T1000 (cell line): ENCODE measurements at regions not wholly inside any gene's neighbourhood (a gene's known extent, or its start where the extent isn't known, plus 50 kb on each side); places are given as distances from the start of the nearest gene placed in this dataset.
"Not testable (repeated sequence)": the region's sequence is repeated elsewhere in the genome, so short reads cannot be mapped to it uniquely, and the experiment has no call there.

Experiments used
- DNase-seq: peaks from one replicate; lab custom pipeline; 2025; ENCODE audit warnings: mixed read lengths; lab: John Stamatoyannopoulos, UW

GRCh38 chr6:14390805-14391204, 273.2 kb downstream of the CD83 start:
- no peak for DNase-seq

- DNase-seq, result no peak
Observed at GRCh38 chr6:14393910-14394309, 276.3 kb downstream of the CD83 start.

- no peak for DNase-seq
Observed at GRCh38 chr6:14396392-14396791, 278.8 kb downstream of the CD83 start.

DNA sequence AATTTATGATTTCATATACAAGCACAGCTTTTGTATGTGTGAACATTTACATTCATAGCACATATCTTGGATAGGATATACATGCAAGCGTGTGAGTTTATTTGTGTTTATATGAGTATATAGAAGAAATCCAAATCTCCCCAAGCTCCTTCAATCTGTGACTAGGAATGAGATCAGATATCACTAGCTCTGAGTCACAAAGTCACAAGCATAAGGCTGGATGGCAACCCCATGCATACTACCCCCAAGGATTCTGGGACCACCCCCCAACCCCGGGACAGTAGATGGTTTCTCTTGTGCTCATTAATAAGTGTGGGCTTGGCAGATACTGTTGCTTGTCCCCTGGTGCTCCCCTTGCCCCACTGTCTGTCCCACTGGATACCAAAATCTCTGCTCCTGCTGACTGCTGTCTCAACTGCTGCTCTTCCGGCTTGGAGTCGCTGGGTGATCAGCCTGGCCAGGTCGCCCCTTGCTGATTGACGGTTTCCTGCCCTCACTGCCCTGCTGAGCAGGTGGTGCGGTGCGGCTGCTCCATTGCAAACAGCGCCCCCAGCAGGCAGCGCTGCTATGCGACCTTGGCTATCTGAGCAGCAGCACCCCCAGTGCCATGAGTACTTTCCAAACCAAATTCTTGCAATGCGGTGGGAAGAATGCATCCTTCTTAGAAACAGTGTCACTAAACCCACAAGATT, 279.4 kb downstream of the CD83 start:
- no peak for DNase-seq

GRCh38 chr6:14397518-14397901, 279.9 kb downstream of the CD83 start:
- no peak for DNase-seq

GRCh38 chr6:14398953-14399352, 281.4 kb downstream of the CD83 start:
- no peak for DNase-seq

DNA sequence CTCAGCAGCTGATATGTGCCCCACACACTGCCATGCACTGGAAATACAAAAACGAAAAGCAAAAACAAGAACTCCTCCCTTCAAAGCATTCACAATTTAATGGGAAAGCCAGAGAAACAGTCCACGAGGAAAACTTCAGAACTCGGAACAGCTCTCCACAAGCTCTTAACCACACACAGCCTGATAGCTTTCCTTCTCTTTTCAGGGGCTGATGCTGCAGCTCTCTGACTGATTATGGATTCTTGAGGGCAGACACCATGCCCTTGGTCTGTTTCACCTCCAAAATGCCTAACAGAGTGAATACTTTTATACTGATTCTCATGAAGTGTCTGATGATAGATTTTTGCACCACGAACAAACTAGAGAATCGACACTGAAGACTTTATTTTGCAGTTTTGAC, 282.1 kb downstream of the CD83 start:
- DNase-seq, result no peak

- no peak for DNase-seq
Observed at GRCh38 chr6:14401246-14401645, 283.7 kb downstream of the CD83 start.

DNA sequence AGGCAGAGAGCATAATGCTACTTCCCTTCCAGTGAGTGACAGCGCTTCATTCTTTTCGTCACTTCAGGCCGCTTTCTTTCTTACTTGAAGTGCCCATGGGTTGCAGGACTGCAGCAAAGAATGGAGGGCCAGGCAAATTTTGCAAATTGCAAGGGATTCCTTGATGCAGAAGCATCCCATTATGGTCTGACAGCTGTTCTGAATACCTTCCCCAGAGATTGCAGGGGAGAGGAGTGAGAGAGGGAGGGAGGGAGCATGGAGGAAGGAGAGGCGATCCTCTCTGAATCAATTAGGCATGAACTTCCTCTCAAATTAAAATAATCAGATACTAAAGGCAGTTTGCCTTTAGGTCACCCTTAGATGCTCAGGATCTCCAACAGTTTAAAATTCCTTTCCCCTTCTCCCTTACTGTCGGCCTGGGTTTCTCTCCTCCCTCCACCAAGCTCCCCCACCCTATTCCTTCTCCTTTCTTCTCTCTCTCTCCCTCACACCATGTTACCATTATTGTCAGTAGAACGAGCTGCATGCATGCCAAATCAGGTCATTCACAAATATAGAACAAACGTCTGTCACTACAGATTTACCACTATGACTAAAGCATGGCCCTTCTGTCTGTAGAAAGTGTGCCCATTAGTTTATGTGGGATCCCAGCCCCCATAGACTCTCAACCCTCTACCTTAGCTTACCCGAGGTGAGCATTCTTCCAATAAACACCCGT, 289.2 kb downstream of the CD83 start:
- no peak for DNase-seq

- no peak for DNase-seq
Observed at GRCh38 chr6:14408446-14408845, 290.9 kb downstream of the CD83 start.

DNA sequence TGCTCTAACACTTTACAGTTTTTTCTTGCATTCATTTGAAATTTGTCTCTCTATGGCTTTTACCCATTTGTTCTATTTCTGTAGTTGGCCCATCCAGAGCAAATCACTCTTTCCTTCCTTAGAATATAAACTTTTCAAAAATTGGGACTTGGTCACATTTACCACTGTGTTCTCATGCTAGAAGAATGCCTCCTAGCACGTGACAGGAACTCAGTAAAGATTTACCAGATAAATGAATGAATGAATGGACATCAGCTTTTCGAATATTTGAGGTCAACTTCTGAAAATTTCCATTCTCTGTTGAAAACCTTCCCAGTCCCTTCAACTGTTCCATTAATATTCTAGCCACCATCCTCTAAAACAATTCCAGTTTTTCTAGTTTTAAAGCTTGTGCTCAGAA, 294.5 kb downstream of the CD83 start:
- no peak for DNase-seq

DNA sequence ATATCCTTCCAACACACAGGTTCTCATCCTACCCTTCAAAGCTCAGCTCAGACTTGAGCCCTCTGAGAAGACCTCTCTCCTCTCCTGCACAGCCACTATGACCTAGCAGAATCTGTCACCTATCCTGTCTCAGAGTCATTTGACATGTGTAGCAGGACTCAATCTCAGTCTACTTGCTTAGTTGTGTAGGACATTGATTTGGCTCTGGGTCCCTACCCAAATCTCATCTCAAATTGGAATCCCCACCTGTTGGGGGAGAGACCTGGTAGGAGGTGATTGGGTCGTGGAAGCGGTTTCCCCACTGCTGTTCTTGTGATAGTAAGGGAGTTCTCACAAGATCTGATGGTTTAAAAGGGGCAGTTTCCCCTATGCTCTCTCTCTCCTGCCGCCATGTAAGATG, 297.9 kb downstream of the CD83 start:
- no peak for DNase-seq

DNA sequence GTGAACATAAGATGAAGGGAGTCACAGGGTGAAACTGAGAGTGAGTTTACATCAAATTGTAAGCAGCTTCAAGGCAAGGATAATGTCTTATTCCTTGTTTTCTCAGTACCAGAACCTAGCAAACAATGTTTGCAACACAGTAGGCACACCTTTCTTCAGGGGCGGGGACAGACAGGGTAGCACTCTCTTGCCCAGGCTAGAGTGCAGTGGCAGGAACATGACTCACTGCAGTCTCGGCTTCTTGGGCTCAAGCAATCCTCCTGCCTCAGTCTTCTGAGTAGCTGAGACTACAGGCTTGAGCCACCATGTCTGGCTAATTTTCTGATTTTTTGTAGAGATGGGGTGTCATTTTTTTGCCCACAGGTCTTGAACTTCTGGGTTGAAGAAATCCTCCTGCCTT, 299.8 kb downstream of the CD83 start:
- DNase-seq, result no peak

DNA sequence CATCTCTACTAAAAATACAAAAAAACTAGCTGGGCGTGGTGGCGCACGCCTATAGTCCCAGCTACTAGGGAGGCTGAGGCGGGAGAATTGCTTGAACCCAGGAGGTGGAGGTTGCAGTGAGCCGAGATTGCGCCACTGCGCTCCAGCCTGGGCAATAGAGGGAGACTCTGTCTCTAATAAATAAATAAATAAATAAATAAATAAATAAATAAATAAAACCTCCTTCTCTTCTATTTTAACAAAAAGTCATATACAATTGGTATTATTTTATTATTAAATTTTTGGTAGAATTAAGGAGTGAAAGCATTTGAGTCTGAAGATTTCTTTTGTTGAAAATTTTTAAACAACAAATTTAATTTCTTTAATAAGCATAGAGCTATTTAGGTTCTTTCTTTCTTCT, 301.7 kb downstream of the CD83 start:
- not testable (repeated sequence) for DNase-seq

- DNase-seq, result no peak
Observed at GRCh38 chr6:14422061-14422460, 304.5 kb downstream of the CD83 start.

GRCh38 chr6:14422917-14423316, 305.3 kb downstream of the CD83 start:
- no peak for DNase-seq

DNA sequence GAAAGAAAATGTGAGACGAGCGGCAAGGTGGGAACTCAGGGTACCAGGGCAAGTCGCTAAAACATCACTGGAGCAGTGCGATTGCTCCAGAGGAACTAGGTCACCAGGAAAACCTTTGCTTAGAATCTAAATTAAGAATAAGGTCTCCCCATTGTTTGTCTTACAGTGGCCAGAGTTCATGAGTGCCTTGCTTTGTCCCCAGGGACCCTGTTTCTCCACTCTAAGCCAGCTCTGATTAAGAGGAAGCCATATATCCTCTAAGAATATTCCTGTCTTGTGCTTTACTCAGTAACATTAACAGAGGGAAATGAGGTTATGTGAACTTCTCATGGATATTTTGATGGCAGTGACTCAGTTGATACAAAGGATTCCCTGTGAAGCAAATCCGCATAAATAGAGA, 305.8 kb downstream of the CD83 start:
- DNase-seq, result no peak

DNA sequence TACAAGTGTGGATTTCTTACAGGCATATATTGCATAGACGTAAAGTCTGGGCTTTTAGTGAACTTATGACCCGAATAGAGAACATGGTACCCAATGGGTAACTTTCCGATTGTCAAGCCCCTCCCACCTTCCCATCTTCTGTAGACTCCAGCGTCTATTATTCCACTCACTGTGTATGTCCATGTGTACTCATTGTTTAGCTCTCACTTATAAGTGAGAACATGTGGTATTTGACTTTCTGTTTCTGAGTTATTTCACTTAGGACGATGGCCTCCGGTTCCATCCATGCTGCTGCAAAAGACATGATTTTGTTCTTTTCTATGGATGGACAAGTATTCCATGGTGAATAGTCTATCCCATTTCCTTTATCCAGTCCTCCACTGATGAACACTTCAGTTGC, 306.4 kb downstream of the CD83 start:
- no peak for DNase-seq

DNA sequence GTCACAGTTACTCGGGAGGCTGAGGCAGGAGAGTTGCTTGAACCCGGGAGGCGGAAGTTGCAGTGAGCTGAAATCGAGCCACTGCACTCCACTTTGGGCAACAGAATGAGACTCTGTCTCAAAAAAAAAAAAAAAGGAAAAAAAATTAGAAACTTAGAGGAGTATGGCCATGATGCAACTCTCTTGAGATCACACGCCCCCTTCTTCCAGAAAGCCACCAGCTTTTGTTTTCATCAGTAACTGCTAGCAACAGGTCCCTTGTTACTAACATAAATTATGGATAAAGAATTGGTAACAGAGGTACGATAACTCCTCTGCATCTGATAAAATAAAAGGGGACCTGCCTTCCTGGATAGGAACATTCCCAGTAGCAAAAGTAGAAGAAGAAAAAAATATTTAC, 308.2 kb downstream of the CD83 start:
- DNase-seq, result no peak

GRCh38 chr6:14426281-14426680, 308.7 kb downstream of the CD83 start:
- DNase-seq, result no peak

DNA sequence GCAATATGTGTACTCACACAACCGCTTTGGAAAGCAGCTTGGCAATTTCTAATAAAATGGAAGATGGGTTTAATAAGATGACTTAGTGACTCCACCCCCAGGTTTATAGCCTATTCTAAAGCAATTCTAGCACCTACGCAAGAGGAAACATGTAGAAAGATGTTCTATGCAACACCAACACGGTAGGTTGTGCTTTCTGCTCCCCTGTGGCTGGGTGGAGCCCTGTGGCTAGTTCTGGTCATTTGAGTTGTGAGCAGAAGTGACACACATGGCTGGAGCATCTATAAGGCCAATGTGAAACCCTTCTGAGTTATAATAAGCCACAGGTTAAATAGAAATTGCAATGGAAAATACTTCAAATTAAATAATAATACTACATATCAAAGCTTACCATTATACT, 310.7 kb downstream of the CD83 start:
- DNase-seq, result no peak

DNA sequence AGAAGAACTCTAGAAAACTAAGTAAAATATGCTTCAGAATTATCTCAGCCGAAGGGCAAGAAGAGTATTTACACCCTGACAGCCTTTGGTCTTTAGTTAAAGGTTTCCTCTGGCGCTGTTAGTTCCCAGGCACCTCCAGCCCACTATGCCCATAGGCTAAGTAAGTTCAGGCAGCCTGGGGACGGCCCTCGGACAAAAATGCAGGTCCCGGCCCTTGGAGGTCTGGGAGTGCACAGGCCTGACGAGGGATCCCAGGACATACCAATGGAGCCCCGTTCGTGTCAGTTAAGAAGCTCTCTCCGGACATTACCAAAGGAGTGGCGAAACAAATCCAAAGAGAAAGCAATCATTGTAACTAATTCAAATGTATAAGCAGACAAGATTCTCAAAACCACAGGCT, 311.8 kb downstream of the CD83 start:
- DNase-seq, result no peak

GRCh38 chr6:14430218-14430617, 312.6 kb downstream of the CD83 start:
- no peak for DNase-seq
